ENCODE measurements at regions not wholly inside any gene's neighbourhood (a gene's known extent, or its start where the extent isn't known, plus 50 kb on each side); places are given as distances from the start of the nearest gene placed in this dataset.

GRCh38 chr5:68012429-68012828, 203.1 kb upstream of the PIK3R1 start:
- TF ChIP-seq POLR2A (IDR thresholded peaks at IDR 0.05), result no peak
- TF ChIP-seq, protein P1, sequence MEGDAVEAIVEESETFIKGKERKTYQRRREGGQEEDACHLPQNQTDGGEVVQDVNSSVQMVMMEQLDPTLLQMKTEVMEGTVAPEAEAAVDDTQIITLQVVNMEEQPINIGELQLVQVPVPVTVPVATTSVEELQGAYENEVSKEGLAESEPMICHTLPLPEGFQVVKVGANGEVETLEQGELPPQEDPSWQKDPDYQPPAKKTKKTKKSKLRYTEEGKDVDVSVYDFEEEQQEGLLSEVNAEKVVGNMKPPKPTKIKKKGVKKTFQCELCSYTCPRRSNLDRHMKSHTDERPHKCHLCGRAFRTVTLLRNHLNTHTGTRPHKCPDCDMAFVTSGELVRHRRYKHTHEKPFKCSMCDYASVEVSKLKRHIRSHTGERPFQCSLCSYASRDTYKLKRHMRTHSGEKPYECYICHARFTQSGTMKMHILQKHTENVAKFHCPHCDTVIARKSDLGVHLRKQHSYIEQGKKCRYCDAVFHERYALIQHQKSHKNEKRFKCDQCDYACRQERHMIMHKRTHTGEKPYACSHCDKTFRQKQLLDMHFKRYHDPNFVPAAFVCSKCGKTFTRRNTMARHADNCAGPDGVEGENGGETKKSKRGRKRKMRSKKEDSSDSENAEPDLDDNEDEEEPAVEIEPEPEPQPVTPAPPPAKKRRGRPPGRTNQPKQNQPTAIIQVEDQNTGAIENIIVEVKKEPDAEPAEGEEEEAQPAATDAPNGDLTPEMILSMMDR (IDR thresholded peaks at IDR 0.05), result no peak
- TF ChIP-seq POLR2AphosphoS5 (IDR thresholded peaks at IDR 0.05), result no peak
